HG03439 (cell line): ENCODE measurements at regions not wholly inside any gene's neighbourhood (a gene's known extent, or its start where the extent isn't known, plus 50 kb on each side); places are given as distances from the start of the nearest gene placed in this dataset.

Experiments used
- ATAC-seq: cut with Tn5 transposase; IDR thresholded peaks from one replicate; pipeline ENCODE4 v1.9.1; 2021; ENCODE audit warnings: mild to moderate bottlenecking, moderate library complexity; ENCODE audit not compliant: unreplicated experiment

GRCh38 chr18:33517950-33518349 lies 60.1 kb upstream of the ASXL3 start:
- no peak for ATAC-seq

DNA sequence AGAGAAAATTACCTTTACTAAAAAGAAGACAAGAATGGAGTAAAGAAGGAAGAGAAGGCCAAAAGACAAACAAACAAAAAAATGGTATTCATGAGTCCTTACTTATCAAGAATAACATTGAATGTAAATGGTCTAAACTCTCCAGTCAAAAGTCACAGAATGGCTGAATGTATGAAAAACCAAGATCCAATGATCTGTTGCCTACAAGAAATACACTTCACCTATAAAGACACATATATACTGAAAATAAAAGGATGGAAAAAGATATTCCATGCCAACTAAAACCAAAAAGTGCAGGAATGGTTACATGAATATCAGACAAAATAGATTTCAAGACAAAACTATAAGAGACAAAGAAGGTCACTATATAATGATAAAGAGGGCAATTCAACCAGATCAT lies 65.0 kb upstream of the ASXL3 start:
- no peak for ATAC-seq

DNA sequence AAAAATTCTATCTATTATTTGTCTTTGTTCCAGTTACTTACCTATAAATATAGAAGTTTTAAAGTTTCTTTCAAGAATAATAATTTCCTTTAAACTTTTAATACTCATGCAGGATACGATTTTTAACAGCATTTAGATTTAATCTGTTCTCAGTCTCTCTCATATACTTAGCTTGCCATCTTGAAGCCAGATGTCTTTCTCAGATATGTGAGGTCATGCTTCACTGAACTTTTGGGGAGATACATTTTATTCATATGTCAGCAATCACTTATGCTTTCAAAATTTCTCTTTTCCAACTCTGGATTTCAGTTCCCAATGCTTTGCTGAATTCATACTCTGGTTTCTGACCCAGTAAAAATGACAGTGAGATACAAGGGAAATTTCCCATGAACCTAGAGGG lies 66.5 kb upstream of the CCDC178 start:
- no peak for ATAC-seq

DNA sequence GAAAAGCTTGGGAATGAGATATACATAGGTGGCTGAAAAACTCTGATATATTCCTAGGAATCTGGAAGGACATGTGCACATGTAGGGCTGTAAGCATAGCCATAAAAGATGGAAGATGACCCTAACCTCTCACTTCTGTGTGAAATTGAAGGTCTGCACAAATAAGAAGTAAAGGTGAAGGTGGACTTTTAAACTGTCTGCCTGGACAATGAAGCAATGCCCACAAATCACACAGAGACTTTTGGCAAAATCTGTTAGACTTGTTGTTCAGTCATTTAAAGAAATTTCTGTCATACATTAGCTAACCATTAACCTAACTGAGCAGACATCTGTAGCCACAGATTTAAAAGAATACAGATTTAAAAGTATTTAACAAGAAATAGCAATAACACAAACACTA lies 65.3 kb upstream of the CCDC178 start:
- ATAC-seq: no peak

DNA sequence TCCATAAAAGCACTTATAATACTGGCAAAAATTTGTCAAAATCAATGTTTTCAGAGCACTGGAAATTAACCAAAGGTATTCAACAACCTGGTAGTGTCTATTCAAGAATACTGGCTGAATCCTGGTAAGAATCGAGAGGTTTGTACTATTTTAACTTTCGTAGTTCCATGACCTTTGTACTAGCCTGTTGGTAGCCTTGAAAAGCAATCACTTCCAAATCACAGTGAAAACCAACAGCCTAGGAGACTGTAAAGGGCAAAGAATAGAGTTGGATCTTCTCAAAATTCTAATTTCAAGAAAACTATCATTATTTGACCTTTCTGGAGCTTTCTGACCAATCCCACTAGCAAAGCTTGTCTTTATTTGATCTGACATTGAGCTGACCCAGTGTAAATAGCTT lies 64.8 kb upstream of the CCDC178 start:
- no peak for ATAC-seq

DNA sequence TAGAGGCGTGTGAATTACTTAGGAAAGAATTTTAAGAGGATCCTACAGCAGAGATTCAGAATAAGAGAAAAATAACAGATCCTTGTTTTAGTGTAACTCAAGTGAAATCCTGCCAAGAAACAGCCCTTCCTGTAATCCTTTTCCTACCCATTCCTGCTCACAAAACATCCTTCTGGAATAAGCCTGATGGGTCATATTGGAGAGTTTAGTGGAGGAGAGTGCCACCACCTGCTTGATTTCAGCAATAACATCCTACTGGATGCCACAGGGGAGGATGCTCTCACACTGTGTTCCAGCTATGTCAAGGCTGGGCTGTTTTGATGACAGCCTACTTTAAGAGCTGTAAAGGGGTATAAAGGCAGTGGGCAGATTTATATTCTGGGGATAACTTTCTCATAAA lies 54.8 kb upstream of the CCDC178 start:
- ATAC-seq: peak; percentile 56
